Activated effector memory CD4-positive, alpha-beta T cell treated with Interleukin-2 at 50 U/mL for 16 hours (primary cell): ENCODE measurements at regions not wholly inside any gene's neighbourhood (a gene's known extent, or its start where the extent isn't known, plus 50 kb on each side); places are given as distances from the start of the nearest gene placed in this dataset.

ENCODE experiments used
- DNase-seq: peaks from one replicate; pipeline ENCODE4 v3.0.0-alpha.2; 2020

DNA sequence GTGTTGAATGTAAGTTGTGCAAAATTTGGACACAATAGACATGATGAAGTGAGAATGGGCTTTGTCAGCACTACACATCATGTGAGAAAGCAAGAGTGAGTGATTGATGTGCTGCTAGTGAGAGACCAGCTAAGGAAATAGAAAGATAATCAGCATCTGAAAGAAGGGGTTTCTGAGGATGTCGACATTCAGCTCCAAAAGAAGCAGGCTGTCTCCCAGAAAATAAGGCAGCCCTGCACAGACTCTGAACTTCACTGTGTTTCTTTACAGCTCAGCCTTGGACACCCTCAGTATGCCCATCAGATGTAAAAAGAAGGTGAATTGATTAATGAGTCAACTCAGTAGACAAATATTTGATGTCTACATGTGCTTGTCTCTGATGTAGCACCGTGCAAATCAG is 80.8 kb upstream of the ADCY2 start:
- no peak for DNase-seq

DNA sequence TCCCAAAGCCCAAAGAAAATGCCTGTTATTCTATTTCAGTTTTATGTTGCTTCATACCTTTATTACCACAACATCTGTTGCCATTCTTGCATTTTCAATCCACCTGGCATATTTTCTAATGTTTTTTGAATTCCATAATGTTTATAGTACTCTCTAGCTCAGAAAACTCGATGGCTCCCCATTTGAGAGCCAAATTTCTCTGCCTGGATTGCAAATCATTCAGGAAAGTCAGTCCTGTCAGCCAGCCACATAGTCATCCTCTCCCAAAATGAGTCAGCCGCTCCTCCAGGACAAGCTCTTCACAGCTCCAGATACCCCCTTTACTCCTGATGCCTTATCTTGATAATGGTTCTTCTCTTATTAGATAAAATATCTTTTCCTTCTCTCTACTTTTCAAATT is 78.2 kb upstream of the ADCY2 start:
- DNase-seq, result no peak

- DNase-seq, result no peak
Measured at GRCh38 chr5:7320701-7321301, 75.1 kb upstream of the ADCY2 start.

GRCh38 chr5:7321724-7322123 is 74.2 kb upstream of the ADCY2 start:
- no peak for DNase-seq

GRCh38 chr5:7324919-7325318 is 71.0 kb upstream of the ADCY2 start:
- DNase-seq, result no peak

DNA sequence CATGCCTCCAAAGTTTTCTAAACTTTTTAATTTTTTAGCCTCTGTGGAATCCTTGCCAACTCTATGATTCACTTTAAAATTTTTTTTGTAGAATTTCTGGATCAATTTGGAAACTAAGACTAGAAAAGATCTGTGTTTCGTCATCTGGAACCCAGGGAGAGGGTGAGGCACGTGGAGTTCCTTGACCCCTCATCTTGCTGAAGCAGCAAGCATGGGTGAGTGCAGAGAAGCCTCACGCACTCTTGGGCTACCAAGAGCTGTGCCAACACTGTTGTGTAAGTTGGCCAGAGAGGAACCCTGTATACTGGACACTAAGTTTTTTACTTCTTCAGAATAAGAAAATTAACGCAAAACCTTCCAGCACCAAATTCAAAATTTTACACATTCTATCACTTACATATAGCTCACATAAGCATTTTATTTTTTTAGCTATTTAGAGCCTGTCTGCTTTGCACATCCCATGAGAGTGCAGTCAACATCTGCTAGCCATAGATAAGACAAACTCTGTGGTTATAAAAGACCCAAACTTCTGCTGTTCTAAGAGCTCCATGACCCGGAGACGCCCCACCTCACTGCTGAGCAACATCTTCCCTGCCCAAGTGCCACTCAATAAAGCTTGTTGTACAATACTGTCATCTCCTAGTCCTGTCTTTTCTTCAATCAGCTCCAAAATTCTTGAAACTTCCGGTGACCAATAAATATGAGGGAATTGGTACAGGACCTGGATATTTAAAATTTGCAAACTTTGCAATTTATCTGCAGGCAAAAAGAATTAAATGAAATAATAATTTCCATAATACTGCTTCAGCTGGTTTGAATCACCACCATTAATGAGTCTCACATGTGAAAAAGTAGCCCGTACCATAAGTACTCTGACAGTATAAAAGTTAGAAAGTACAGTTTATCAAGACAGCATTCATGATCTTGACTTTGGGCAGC is 69.7 kb upstream of the ADCY2 start:
- no peak for DNase-seq

GRCh38 chr5:7329141-7329540 is 66.8 kb upstream of the ADCY2 start:
- no peak for DNase-seq

- no peak for DNase-seq
Measured at GRCh38 chr5:7329712-7330111, 66.2 kb upstream of the ADCY2 start.

DNA sequence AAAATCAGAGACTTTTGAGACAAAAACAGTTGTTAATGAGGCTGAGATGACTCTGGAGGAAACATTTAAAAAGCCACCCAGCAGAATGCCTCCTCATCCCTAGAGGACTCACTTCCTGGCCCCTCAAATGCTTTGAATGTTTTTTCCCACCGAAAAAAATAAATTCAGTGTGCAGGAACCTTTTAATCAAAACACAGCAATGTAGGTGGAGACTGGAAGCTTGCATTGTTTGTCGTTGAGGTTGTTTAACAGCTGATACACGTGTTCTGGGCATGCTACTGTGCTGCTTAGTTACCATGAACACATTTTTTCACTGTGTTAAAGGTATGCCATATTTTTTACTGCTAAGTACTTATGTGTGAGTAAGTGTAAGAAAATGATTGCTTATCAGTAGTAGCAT is 65.7 kb upstream of the ADCY2 start:
- DNase-seq, result no peak

GRCh38 chr5:7331131-7331530 is 64.8 kb upstream of the ADCY2 start:
- no peak for DNase-seq
